Activated effector memory CD4-positive, alpha-beta T cell treated with anti-CD3 and anti-CD28 coated beads, Interleukin-2, amount 50 U/mL, for 16 hours (primary cell): ENCODE measurements at regions not wholly inside any gene's neighbourhood (a gene's known extent, or its start where the extent isn't known, plus 50 kb on each side); places are given as distances from the start of the nearest gene placed in this dataset.

Experiments used
- DNase-seq: peaks from one replicate; pipeline ENCODE4 v3.0.0-alpha.2; 2020

GRCh38 chr3:153679714-153680113 is 441.5 kb upstream of the ARHGEF26 start:
- no peak for DNase-seq

DNA sequence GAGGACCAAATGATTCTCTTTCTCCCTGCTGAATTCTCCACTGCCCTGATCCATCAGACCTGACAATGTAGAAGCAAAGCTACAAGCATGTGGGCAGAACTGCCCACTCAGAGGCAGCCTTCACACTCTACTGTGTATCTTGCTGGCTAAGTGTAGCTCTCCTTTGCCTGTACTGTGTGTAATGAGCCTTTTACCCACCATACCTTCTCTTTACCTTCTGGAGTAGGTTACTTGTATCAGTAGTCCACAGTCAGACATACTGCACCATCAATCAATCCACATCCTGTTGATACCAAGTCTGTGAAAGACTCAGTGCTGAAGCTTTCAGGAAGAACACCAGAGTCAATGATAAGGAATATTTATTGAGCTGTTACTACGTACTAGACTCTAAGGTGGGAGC is 440.7 kb upstream of the ARHGEF26 start:
- no peak for DNase-seq

- no peak for DNase-seq
Observed at GRCh38 chr3:153681057-153681456, 440.1 kb upstream of the ARHGEF26 start.

DNA sequence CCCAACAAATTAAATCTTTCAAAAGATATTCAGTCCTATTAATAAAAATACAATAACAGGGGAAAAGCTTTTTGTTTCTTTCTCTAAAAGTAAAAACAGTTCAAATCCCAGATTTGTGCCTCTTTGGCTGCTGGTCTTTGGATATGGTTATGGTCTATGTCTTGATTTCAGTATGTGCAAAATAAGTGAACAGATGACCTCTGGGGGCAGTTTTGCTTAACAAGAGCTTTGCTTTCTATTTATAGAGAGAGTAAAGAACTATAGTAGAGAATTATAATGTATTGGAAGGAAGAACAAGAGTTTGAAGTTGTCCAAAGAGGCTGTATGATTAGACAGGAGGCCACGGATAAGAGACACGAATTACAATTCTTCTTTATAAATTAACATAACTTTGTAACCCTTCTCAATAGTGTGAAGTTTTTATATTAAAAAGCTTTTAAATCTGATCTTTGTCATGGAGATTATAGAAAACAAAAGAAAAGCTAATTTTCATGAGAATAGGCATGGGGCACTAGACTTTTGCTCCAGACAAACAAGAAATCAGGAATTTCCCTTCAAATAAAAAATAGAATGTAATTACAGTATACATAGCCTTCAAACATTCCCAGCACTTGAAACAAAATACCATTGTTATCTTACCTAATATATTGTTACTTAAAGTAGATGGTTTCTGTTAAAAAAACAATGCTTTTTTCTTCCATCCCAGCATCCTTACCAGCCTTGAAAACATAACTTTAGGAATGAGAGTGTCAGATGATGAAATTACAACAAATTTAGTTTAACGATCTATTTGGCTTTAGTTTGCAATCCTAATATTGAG is 432.7 kb upstream of the ARHGEF26 start:
- no peak for DNase-seq

GRCh38 chr3:153693207-153693606 is 428.0 kb upstream of the ARHGEF26 start:
- no peak for DNase-seq

DNA sequence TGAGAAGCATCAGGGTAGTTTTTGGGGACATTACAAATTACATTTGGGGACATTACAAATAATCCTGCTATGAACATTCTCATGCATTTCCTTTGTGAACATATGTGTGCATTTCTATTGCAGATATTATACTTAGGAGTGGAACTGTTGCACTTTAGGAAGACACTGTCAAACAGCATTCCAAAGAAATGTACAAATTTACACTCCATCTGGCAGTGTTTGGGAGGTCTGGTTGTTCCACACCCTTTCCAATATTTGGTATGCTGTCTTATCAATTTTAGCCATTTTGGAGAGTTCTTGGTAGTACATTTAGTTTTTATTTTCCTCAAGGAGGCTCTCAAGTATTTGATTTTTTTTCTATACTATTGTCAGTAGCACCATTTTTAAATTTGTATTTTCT is 419.1 kb upstream of the ARHGEF26 start:
- no peak for DNase-seq

DNA sequence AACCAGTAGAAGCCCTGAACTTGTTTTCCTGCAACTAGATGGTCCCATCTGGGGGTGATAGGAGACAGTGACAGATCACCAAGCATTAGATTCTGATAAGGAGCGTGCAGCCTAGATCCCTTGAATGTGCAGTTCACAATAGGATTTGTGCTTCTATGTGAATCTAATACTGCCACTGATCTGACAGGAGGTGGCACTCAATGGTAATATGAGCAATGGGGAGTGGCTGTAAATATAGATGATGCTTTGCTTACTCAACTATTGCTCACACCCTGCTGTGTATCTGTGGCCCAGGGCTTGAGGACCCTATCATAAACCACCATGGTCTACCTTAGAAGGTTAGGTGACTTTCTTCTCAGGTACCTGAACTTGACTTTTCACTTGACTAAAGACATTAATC is 417.1 kb upstream of the ARHGEF26 start:
- no peak for DNase-seq

DNA sequence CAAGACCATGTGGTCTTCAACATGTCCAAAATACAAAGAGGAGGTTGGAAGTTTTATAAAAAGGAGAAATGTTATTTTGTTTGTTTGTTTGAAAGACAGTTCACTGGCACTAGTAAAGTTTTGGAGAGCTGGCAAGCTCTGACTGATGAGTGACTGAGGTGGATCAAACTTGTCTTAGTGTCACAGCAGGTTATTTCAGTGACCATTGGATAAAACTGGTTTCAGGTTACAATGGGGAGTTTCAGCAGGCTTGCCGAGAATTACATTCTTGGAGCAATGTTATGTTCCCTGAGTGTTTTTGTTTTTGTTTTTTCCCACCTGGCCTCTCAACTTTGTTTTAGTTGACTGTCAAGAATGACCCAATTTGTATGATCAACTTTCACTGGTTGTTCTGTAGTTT is 414.5 kb upstream of the ARHGEF26 start:
- no peak for DNase-seq

DNA sequence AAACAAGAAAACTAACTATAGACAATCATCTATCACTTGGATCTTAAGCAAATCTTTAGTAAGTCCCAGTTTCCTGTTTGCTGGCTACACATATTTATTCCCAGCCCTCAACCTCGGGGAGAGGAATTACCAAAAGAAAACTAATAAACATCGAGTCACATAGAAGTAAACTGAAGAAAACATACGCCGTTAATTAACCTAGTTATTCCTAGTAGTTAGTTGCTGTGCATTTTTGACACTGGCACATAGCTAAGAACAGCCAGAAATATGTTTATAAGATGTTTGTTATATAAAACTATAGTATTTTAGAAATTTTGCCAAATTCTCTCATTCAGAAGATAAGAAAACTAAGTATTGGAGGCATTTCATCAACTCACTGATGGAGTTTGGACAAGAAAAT is 407.2 kb upstream of the ARHGEF26 start:
- no peak for DNase-seq

DNA sequence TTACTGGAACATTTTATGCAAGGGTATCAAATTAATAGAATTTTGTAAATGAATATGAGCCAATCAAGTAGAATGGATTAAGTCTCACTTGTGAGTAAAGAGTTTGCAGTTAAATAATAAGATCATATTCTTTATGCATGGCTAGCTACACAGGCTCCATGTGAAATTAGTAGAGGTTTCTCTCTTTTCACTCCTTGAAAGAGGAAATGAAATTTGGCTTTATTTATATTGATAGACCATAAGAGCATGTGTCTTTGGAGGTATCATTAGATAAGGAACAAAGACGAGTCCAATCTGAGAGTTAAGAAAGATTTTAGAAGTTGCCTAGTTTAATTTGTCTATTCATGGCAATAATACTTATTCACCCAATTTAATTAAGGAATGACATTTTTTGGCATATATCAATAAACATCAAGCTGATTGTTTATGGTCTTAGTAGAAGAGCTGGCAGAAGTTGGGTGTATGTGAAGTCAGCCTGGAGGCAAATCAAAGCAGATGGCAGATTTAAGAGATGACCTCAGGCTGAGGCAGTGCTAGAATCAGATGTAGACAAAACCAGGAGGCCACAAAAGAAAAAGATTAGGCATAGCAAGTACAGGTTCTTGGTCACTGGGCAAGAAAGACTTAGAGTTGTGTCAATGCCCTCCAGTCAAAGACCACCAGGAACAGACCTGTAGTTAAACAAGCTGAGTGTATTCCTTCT is 406.5 kb upstream of the ARHGEF26 start:
- no peak for DNase-seq

GRCh38 chr3:153722157-153722556 is 399.0 kb upstream of the ARHGEF26 start:
- no peak for DNase-seq

- DNase-seq: no peak
Observed at GRCh38 chr3:153731071-153731470, 390.1 kb upstream of the ARHGEF26 start.

DNA sequence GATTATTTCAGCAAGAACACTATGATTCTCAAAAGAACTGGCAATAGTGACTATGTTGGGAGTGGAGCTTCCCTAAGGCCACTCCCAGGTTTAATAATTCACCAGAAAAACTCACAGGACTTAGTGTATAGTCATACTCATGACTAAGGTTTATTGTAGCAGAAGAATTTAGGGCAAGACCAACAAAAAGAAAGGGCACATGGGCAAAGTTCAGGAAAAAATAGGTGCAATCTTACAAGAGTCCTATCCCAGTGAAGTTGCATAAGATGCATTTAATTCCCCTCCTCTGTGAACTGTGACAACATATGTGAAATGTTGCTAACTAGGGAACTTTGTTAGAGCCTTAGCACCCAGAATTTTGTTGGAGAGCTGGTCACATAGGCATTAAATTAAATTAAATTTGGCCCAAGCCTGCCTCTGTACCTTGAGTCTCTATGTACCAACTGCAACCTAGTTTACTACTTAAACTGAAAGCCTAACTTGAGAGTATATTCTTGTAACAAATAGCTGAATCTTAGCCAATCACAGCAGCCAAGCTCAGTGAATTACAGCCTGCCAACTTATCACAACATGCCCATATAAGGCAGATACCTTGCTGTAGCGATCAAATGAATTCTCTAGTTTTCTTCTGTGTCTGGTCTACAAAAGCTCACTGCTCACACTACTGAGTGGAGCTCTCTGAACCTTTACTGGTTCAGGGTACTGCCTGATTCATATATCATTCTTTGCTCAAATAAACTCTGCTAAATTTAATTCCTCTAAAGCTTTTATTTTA is 386.2 kb upstream of the ARHGEF26 start:
- no peak for DNase-seq

GRCh38 chr3:153740109-153740508 is 381.1 kb upstream of the ARHGEF26 start:
- no peak for DNase-seq

DNA sequence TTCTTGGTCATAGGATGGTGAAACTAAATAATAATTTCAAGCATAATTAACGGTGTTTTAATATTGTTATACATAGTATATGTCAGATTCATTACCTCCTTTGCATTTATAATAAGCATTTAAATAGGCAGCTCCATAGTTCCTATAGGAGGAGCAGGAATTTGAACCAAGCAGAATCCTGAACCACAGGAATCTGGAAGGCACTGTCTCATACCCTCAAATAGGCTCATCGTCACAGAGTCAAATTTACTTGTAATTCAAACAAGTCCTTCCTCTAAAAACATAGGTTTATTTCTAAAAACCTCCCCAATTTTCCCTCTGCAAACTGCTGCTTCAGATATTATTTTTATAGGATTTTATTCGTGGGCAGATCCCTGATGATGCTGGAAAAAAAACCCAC is 376.3 kb upstream of the ARHGEF26 start:
- no peak for DNase-seq

DNA sequence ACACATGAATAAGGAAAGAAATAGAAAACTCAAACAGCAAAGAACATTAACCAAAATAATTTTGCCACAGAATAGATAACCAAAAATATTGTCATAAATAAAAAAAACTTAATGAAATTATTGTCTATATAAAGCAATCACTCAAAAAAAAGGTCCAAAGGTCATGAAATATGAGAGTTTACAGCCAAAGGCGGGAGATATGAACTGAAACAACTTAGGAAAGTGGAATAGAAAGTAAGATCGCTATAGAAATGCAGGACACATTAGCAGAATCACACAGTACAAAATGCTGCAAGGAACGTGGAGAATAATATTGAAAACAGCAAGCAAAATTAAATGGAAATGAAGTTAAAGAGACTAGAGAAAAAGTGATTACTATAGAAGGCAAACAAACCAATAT is 375.0 kb upstream of the ARHGEF26 start:
- no peak for DNase-seq

- DNase-seq: no peak
Observed at GRCh38 chr3:153749070-153749610, 372.1 kb upstream of the ARHGEF26 start.

DNA sequence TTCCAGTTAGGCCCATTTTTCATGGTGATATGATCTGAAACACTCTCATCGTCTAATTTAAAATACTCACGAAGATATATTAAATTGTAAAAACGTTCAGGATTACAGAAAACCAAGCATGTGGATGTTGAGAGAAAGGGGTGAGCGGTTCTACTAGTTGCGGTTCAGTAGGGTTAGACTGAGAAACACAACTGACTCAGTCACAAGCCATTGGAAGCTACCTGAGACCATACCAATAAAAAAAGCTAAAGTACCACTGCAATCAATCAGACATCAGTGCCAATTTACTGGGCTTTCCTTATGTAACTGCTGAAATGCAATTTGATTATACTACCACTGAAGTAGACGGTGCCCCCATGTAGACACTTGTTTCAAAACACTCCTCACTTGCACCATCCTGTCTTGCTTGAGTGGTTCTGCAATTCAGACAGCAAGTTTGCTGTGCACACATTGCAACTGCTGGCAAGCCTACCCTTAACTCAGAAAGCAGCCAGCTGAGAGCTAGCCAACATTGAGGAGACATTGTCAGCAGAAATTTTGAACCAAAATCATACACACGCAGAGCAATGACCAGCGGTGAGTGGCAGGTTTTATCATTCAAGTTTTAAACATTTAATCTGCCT is 368.7 kb upstream of the ARHGEF26 start:
- no peak for DNase-seq

DNA sequence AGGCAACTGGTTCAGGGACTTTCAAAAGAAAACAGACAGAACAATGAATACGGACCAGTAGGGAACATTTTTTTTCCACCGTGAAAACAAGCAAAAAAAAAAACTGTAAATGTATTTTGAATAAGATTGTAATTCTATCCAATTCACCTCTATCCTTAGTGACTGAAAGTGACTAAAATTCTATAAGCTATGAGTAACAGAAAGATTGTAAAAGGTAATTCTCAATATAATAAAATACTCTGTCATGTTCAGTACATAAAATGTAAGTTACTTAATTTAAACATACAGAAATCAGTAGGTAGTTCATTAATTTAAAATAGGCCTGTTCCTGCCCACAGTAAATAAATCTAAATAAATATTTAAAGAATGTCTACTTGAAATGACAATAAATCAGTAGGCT is 368.2 kb upstream of the ARHGEF26 start:
- no peak for DNase-seq

GRCh38 chr3:153756816-153757215 is 364.4 kb upstream of the ARHGEF26 start:
- DNase-seq: no peak

DNA sequence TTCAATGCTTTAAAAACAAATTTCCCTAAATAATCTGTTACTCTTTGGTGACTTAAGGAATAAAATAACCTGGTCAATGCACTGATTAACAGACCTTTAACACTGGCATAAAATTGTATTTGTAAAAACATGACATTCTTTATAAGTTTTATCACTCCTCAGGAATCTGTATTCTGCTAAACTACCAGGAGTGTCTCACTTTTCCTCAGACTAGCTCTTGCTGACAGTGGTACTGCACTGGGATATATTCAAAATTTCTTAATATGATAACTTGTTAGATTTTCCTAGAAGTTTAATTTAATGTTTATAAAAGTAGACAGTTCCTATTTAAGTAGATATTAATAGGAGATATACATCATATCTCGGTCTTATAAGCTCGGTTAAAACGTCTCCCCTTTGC is 363.4 kb upstream of the ARHGEF26 start:
- no peak for DNase-seq

GRCh38 chr3:153760948-153761347 is 360.2 kb upstream of the ARHGEF26 start:
- no peak for DNase-seq
